ENCODE measurements at regions not wholly inside any gene's neighbourhood (a gene's known extent, or its start where the extent isn't known, plus 50 kb on each side); places are given as distances from the start of the nearest gene placed in this dataset.

- no peak for DNase-seq
- WGBS, 2 experiments (ENCODE audit: insufficient coverage in 1 of 2, insufficient read length in 1 of 2), result 77 to 96% methylated on average over 4 to 6 of the region's 6 CpGs
- H3K36me3 ChIP-seq (ENCODE audit: control insufficient read depth, insufficient read depth, low read length), result no peaks in the 10 kb centered on the region
- no peaks in the 10 kb centered on the region for H3K4me1 ChIP-seq (ENCODE audit: control insufficient read depth, insufficient read depth, low read length)
- Mint-ChIP-seq H3K27ac (no peak overlapping the region), H3K9me3 (no peaks in the 10 kb centered on the region), H3K36me3 (ENCODE audit: low read depth) (no peaks in the 10 kb centered on the region), H3K27me3 (ENCODE audit: insufficient read depth) (peaks cover 4% of the 10 kb centered on the region), H3K4me3 (no peak overlapping the region), H3K4me1 (peaks cover 19% of the 10 kb centered on the region)
- TF ChIP-seq, protein P1, sequence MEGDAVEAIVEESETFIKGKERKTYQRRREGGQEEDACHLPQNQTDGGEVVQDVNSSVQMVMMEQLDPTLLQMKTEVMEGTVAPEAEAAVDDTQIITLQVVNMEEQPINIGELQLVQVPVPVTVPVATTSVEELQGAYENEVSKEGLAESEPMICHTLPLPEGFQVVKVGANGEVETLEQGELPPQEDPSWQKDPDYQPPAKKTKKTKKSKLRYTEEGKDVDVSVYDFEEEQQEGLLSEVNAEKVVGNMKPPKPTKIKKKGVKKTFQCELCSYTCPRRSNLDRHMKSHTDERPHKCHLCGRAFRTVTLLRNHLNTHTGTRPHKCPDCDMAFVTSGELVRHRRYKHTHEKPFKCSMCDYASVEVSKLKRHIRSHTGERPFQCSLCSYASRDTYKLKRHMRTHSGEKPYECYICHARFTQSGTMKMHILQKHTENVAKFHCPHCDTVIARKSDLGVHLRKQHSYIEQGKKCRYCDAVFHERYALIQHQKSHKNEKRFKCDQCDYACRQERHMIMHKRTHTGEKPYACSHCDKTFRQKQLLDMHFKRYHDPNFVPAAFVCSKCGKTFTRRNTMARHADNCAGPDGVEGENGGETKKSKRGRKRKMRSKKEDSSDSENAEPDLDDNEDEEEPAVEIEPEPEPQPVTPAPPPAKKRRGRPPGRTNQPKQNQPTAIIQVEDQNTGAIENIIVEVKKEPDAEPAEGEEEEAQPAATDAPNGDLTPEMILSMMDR (conservative IDR thresholded peaks at IDR 0.05), result no peak
- H3K27ac ChIP-seq (ENCODE audit: low read depth, low read length), result no peak overlapping the region
- H3K4me3 ChIP-seq (ENCODE audit: low read length), result no peak overlapping the region
- H3K9ac ChIP-seq (ENCODE audit: extremely low read depth, low read length, poor library complexity, severe bottlenecking), result no peak overlapping the region
- H3K9me3 ChIP-seq (ENCODE audit: control insufficient read depth, low read length), result no peaks in the 10 kb centered on the region
- H3K27me3 ChIP-seq (ENCODE audit: control insufficient read depth, insufficient read depth, low read length, poor library complexity, severe bottlenecking), result no peaks in the 10 kb centered on the region
Observed at GRCh38 chr5:125117566-125117965, 371.1 kb upstream of the ZNF608 start.

DNA sequence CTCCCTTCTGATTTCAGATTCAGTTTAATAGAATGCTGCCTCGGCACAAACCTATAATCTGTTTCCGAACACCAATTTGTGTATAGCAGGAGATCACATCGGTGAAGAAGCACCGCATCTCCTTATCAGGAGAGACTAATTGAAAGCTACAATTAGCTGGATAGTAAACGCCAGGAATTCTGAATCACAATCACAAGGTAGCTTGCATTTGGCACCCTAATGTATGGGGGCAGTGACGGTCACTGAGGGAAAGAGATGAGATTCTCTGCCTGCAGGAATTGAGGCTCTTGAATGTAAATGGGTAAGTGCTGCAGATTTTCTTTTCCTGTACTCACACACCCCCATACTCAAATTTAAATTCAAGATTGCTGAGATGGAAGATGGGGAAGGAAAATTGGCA is 373.6 kb upstream of the ZNF608 start:
- no peaks in the 10 kb centered on the region for H3K9me3 ChIP-seq (ENCODE audit: control insufficient read depth, low read length)
- H3K4me1 ChIP-seq (ENCODE audit: control insufficient read depth, insufficient read depth, low read length), result no peaks in the 10 kb centered on the region
- no peaks in the 10 kb centered on the region for H3K9me3 Mint-ChIP-seq
- no peak overlapping the region for H3K27ac ChIP-seq (ENCODE audit: low read depth, low read length)
- TF ChIP-seq, protein P1 (conservative IDR thresholded peaks at IDR 0.05), result no peak
- H3K4me3 Mint-ChIP-seq, result no peak overlapping the region
- H3K36me3 Mint-ChIP-seq (ENCODE audit: low read depth), result no peaks in the 10 kb centered on the region
- DNase-seq, result no peak
- H3K36me3 ChIP-seq (ENCODE audit: control insufficient read depth, insufficient read depth, low read length), result no peaks in the 10 kb centered on the region
- no peaks in the 10 kb centered on the region for H3K27me3 ChIP-seq (ENCODE audit: control insufficient read depth, insufficient read depth, low read length, poor library complexity, severe bottlenecking)
- H3K4me3 ChIP-seq (ENCODE audit: low read length), result no peak overlapping the region
- no peak overlapping the region for H3K27ac Mint-ChIP-seq
- peaks cover 19% of the 10 kb centered on the region for H3K4me1 Mint-ChIP-seq
- no peak overlapping the region for H3K9ac ChIP-seq (ENCODE audit: extremely low read depth, low read length, poor library complexity, severe bottlenecking)
- H3K27me3 Mint-ChIP-seq (ENCODE audit: insufficient read depth), result peaks cover 4% of the 10 kb centered on the region
- 69 to 70% methylated on average over 5 to 6 of the region's 6 CpGs for WGBS, 2 experiments (ENCODE audit: insufficient coverage in 1 of 2, insufficient read length in 1 of 2)

DNA sequence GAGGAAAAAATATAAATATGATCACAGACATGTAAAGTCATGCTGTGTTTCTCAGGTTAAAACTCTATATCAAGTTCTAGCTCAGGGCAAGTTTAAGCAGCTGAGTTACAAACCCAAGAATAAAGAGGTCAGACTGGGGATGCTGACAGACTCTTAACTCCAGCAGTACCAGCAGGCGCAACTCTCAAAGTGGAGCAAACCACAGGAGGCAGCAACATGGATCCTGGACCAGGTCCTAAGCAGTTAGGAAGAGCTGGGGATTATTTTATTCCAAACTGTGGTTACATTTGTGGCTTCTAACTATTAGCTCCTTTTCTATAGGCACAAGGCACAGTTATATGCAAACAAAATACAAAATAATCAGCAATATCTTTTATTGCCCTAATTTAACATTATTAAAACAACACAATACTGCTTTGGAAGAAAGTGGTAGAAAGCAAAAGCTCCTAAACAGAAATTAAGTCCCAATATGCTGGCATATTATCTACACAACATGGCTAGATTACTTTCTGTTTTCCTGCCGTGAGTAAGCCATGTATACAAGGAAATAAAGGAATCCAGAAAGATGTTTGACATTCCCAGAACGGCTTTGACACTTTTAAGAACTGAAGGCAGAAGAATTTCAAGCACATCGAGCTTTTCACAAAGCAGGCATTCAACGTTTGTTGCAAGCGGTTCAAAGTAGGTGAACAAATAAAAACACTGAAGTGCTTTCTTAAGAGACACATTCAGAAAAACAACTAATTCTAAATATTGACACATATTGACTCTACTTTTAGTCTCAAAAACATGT is 378.8 kb upstream of the ZNF608 start:
- no peaks in the 10 kb centered on the region for H3K9me3 ChIP-seq (ENCODE audit: control insufficient read depth, low read length)
- Mint-ChIP-seq H3K9me3 (no peaks in the 10 kb centered on the region), H3K27me3 (ENCODE audit: insufficient read depth) (no peaks in the 10 kb centered on the region), H3K4me3 (no peak overlapping the region), H3K36me3 (ENCODE audit: low read depth) (no peaks in the 10 kb centered on the region), H3K4me1 (peaks cover 9% of the 10 kb centered on the region), H3K27ac (no peak overlapping the region)
- no peak for DNase-seq
- no peak overlapping the region for H3K9ac ChIP-seq (ENCODE audit: extremely low read depth, low read length, poor library complexity, severe bottlenecking)
- no peaks in the 10 kb centered on the region for H3K36me3 ChIP-seq (ENCODE audit: control insufficient read depth, insufficient read depth, low read length)
- WGBS, 2 experiments (ENCODE audit: insufficient coverage in 1 of 2, insufficient read length in 1 of 2), result 54 to 75% methylated on average over 5 to 6 of the region's 6 CpGs
- TF ChIP-seq, protein P1 (conservative IDR thresholded peaks at IDR 0.05), result peak; percentile 15
- no peak overlapping the region for H3K4me3 ChIP-seq (ENCODE audit: low read length)
- H3K27me3 ChIP-seq (ENCODE audit: control insufficient read depth, insufficient read depth, low read length, poor library complexity, severe bottlenecking), result no peaks in the 10 kb centered on the region
- H3K27ac ChIP-seq (ENCODE audit: low read depth, low read length), result no peak overlapping the region
- H3K4me1 ChIP-seq (ENCODE audit: control insufficient read depth, insufficient read depth, low read length), result no peaks in the 10 kb centered on the region
